SK-N-SH (cell line): ENCODE measurements at regions not wholly inside any gene's neighbourhood (a gene's known extent, or its start where the extent isn't known, plus 50 kb on each side); places are given as distances from the start of the nearest gene placed in this dataset.

Experiments
- CTCF ChIA-PET: fragments of 300-600, 350-600 bp; formaldehyde crosslinking; extraction: SDS; loops from one replicate; lab custom pipeline; 2021; lab: Yijun Ruan, JAX
- POLR2A ChIA-PET: fragments of 350-600 bp; sonication (Branson Sonifier 250); formaldehyde crosslinking; extraction: SDS; loops from one replicate; lab custom pipeline; 2020; ENCODE audit warnings: antibody characterized with exemption, inconsistent platforms; lab: Yijun Ruan, JAX
- DNase-seq: peaks from one replicate; pipeline ENCODE4 v3.0.0; 2012
- H2AFZ ChIP-seq: fragments of 200-600 bp; sonication (generic); 2 replicates; pipeline ENCODE4 v1.8.1; 2016; ENCODE audit warnings: antibody characterized with exemption, mild to moderate bottlenecking, low read depth
- H3F3A ChIP-seq: fragments of 200-600 bp; sonication (generic); replicated peaks from 2 replicates; pipeline ENCODE3; 2016; ENCODE audit warnings: antibody characterized with exemption, mild to moderate bottlenecking; ENCODE audit not compliant: insufficient read depth
- H3K27ac ChIP-seq, 2 experiments: fragments of 200-500 bp in 1 of 2; fragments of 200-600 bp in 1 of 2; sonication (Bioruptor generic) in 1 of 2; sonication (generic), shearing (Covaris generic) in 1 of 2; 2 replicates each; pipeline versions ENCODE4 v1.5.1 to v1.6.1; 2014 to 2016; ENCODE audit warnings: low read depth in 2 of 2, inconsistent platforms in 1 of 2, low read length in 1 of 2, mild to moderate bottlenecking in 1 of 2, mixed read lengths in 1 of 2
- H3K27me3 ChIP-seq: fragments of 200-600 bp; sonication (generic), shearing (Covaris generic); 2 replicates; pipeline ENCODE4 v1.6.1; 2016; ENCODE audit warnings: mixed run types; ENCODE audit not compliant: insufficient read depth
- H3K36me3 ChIP-seq, 2 experiments: fragments of 200-500 bp in 1 of 2; fragments of 200-600 bp in 1 of 2; sonication (Bioruptor generic) in 1 of 2; sonication (generic) in 1 of 2; replicated peaks in 1 of 2; 2 replicates each; pipeline versions ENCODE3 to v1.5.1; 2014 to 2016; ENCODE audit warnings: low read length in 1 of 2, mild to moderate bottlenecking in 1 of 2; ENCODE audit not compliant: insufficient read depth in 2 of 2, control insufficient read depth in 1 of 2
- H3K4me1 ChIP-seq, 2 experiments: fragments of 200-500 bp in 1 of 2; fragments of 200-600 bp in 1 of 2; sonication (Bioruptor generic) in 1 of 2; sonication (generic), shearing (Covaris generic) in 1 of 2; 2 replicates each; pipeline versions ENCODE4 v1.5.1 to v1.6.1; 2014 to 2016; ENCODE audit warnings: low read depth in 1 of 2, low read length in 1 of 2, mixed run types in 1 of 2; ENCODE audit not compliant: insufficient read depth in 2 of 2, control insufficient read depth in 1 of 2
- H3K4me2 ChIP-seq: fragments of 200-600 bp; sonication (generic), shearing (Covaris generic); 2 replicates; pipeline ENCODE4 v1.6.1; 2017; ENCODE audit warnings: mixed run types
- H3K4me3 ChIP-seq, 2 experiments: fragments of 200-500 bp in 1 of 2; fragments of 200-600 bp in 1 of 2; sonication (Bioruptor generic) in 1 of 2; sonication (generic), shearing (Covaris generic) in 1 of 2; 2 replicates each; pipeline versions ENCODE4 v1.5.1 to v1.8.1; 2014 to 2016; ENCODE audit warnings: low read depth in 2 of 2, inconsistent platforms in 1 of 2, low read length in 1 of 2, mild to moderate bottlenecking in 1 of 2, mixed read lengths in 1 of 2, moderate library complexity in 1 of 2
- H3K79me2 ChIP-seq: fragments of 200-600 bp; sonication (generic); 2 replicates; pipeline ENCODE4 v1.8.1; 2017; ENCODE audit warnings: mild to moderate bottlenecking; ENCODE audit not compliant: insufficient read depth
- H3K9ac ChIP-seq: fragments of 200-600 bp; sonication (generic); 2 replicates; pipeline ENCODE4 v1.6.1; 2017; ENCODE audit warnings: mixed run types
- H3K9me2 ChIP-seq: fragments of 200-600 bp; sonication (generic); 2 replicates; pipeline ENCODE4 v1.6.1; 2017; ENCODE audit warnings: mixed run types
- H3K9me3 ChIP-seq: fragments of 200-600 bp; sonication (generic); 2 replicates; pipeline ENCODE4 v1.6.1; 2017; ENCODE audit warnings: mixed run types, mild to moderate bottlenecking, moderate library complexity
- H4K20me1 ChIP-seq: fragments of 200-600 bp; sonication (generic); 2 replicates; pipeline ENCODE4 v1.6.1; 2017; ENCODE audit warnings: mild to moderate bottlenecking, mixed run types; ENCODE audit not compliant: insufficient read depth
- CHD2 ChIP-seq: fragments of 150-350 bp; IDR thresholded peaks from 2 replicates; pipeline ENCODE4 v1.6.1; 2018; ENCODE audit warnings: low read length; ENCODE audit not compliant: partially characterized antibody
- ELF1 ChIP-seq: IDR thresholded peaks from 2 replicates; pipeline ENCODE4 v1.4.0; 2012
- EP300 ChIP-seq, 2 experiments: IDR thresholded peaks; 2 replicates each; pipeline versions ENCODE4 v1.4.0 to v1.6.1; 2012; ENCODE audit warnings: borderline replicate concordance in 1 of 2, low read depth in 1 of 2, low read length in 1 of 2
- FOXM1 ChIP-seq: IDR thresholded peaks from 2 replicates; pipeline ENCODE4 v1.4.0; 2012; ENCODE audit warnings: low read depth, mild to moderate bottlenecking
- GABPA ChIP-seq: IDR thresholded peaks from 2 replicates; pipeline ENCODE4 v1.4.0; 2012; ENCODE audit warnings: low read depth, mild to moderate bottlenecking
- IRF3 ChIP-seq: fragments of 150-350 bp; IDR thresholded peaks from 2 replicates; pipeline ENCODE4 v1.6.1; 2016; ENCODE audit warnings: mild to moderate bottlenecking, low read depth, low read length
- JUND ChIP-seq: IDR thresholded peaks from 2 replicates; pipeline ENCODE4 v1.4.0; 2012
- MAX ChIP-seq: IDR thresholded peaks from 2 replicates; pipeline ENCODE4 v1.4.0; 2012; ENCODE audit warnings: low read depth
- MEF2A ChIP-seq: IDR thresholded peaks from 2 replicates; pipeline ENCODE4 v1.4.0; 2012; ENCODE audit warnings: low read depth, borderline replicate concordance
- NFIC ChIP-seq: IDR thresholded peaks from 2 replicates; pipeline ENCODE4 v1.4.0; 2012; ENCODE audit warnings: borderline replicate concordance
- PBX3 ChIP-seq: IDR thresholded peaks from 2 replicates; pipeline ENCODE4; 2012
- POLR2AphosphoS5 ChIP-seq: IDR thresholded peaks from 2 replicates; pipeline ENCODE4 v1.6.1; 2012; ENCODE audit warnings: low read depth, low read length
- RCOR1 ChIP-seq: fragments of 150-350 bp; IDR thresholded peaks from 2 replicates; pipeline ENCODE4 v1.6.1; 2017; ENCODE audit warnings: antibody characterized with exemption, low read length
- REST ChIP-seq: IDR thresholded peaks from 2 replicates; pipeline ENCODE4 v1.6.1; 2012; ENCODE audit warnings: mild to moderate bottlenecking, low read depth, low read length, moderate library complexity
- RFX5 ChIP-seq: IDR thresholded peaks from 2 replicates; pipeline ENCODE4 v1.6.1; 2012; ENCODE audit warnings: mild to moderate bottlenecking, improper control_type of control experiment, low read length
- SMC3 ChIP-seq: IDR thresholded peaks from 2 replicates; pipeline ENCODE4 v1.6.1; 2012; ENCODE audit warnings: low read depth, low read length, improper control_type of control experiment
- TAF1 ChIP-seq: IDR thresholded peaks from 2 replicates; pipeline ENCODE4 v1.6.1; 2012; ENCODE audit warnings: low read depth, mild to moderate bottlenecking, low read length, moderate library complexity, borderline replicate concordance
- TEAD4 ChIP-seq: IDR thresholded peaks from 2 replicates; pipeline ENCODE4 v1.4.0; 2012; ENCODE audit warnings: mild to moderate bottlenecking, borderline replicate concordance; ENCODE audit not compliant: insufficient read depth
- YY1 ChIP-seq: IDR thresholded peaks from 2 replicates; pipeline ENCODE4 v1.4.0; 2012; ENCODE audit warnings: low read depth, mild to moderate bottlenecking
- ZBTB33 ChIP-seq: IDR thresholded peaks from 2 replicates; pipeline ENCODE4 v1.4.0; 2012; ENCODE audit warnings: low read depth, borderline replicate concordance
- whole genome bisulfite sequencing: methylation state at CpG from one replicate; pipeline ENCODE4 v1.1.6; 2017; ENCODE audit warnings: low lambda C conversion rate; 5-methylcytosine and 5-hydroxymethylcytosine counted together

- POLR2A ChIA-PET: no interaction called here
Observed at GRCh38 chr20:50323777-50324775, 133.4 kb downstream of the CEBPB start.

More at GRCh38 chr20:50323777-50324775, 133.4 kb downstream of the CEBPB start:
- Histone ChIP-seq H2AFZ (no peak overlapping the region), H3K27me3 (no peaks in the 10 kb centered on the region), H3K79me2 (no peaks in the 10 kb centered on the region), H3K27ac (no peak overlapping the region), H3K9me3 (no peaks in the 10 kb centered on the region), H3K9ac (no peak overlapping the region), H3K36me3 (no peaks in the 10 kb centered on the region), H3K4me3 (no peak overlapping the region), H3K4me1 (peaks cover 16% of the 10 kb centered on the region in 2 experiments; a peak in 3 of 4 replicates), H3K4me2 (no peak overlapping the region), H3F3A (no peaks in the 10 kb centered on the region), H3K9me2 (no peaks in the 10 kb centered on the region), H4K20me1 (no peaks in the 10 kb centered on the region)
- TF ChIP-seq TAF1 (no peak), MAX (no peak), YY1 (no peak), FOXM1 (no peak), GABPA (no peak), PBX3 (no peak), ELF1 (no peak), EP300 (IDR thresholded peaks at IDR 0.05; ENCODE audit: borderline replicate concordance in 1 of 2, low read depth in 1 of 2, low read length in 1 of 2) (no peak), TEAD4 (no peak), NFIC (no peak), ZBTB33 (no peak), JUND (no peak), MEF2A (no peak), CHD2 (no peak), REST (no peak), RFX5 (no peak), RCOR1 (no peak), SMC3 (no peak), POLR2AphosphoS5 (no peak), IRF3 (no peak)
- DNase-seq: peak; percentile 13
- CTCF ChIA-PET: interaction anchor here (0.6 kb wide), 1 partner anchor 29 kb away, joined by 3 read pairs; no protein-coding TSS in a partner anchor
- WGBS: 96% methylated on average over 5 of the region's 5 CpGs
